Muscle layer of colon (tissue), 2 donors: ENCODE measurements at regions not wholly inside any gene's neighbourhood (a gene's known extent, or its start where the extent isn't known, plus 50 kb on each side); places are given as distances from the start of the nearest gene placed in this dataset.

Experiments used
- H3K27ac ChIP-seq: one replicate; pipeline ENCODE4 v1.7.0; 2013; ENCODE audit warnings: low read depth, mild to moderate bottlenecking, low read length, moderate library complexity
- H3K27me3 ChIP-seq, 2 donors: one replicate each; pipeline ENCODE4 v1.7.0; 2013; ENCODE audit warnings: low read length in 2 of 2, mild to moderate bottlenecking in 2 of 2; ENCODE audit not compliant: insufficient read depth in 2 of 2, control insufficient read depth in 1 of 2
- H3K36me3 ChIP-seq: one replicate; pipeline ENCODE4 v1.7.0; 2013; ENCODE audit warnings: mild to moderate bottlenecking, low read length; ENCODE audit not compliant: insufficient read depth
- H3K4me1 ChIP-seq: one replicate; pipeline ENCODE4 v1.7.0; 2013; ENCODE audit warnings: mild to moderate bottlenecking, low read length; ENCODE audit not compliant: insufficient read depth
- H3K4me3 ChIP-seq, 2 donors: one replicate each; pipeline ENCODE4 v1.7.0; 2013; ENCODE audit warnings: low read length in 2 of 2, low read depth in 1 of 2, mild to moderate bottlenecking in 1 of 2, moderate library complexity in 1 of 2
- H3K9ac ChIP-seq: one replicate; pipeline ENCODE4 v1.7.0; 2013; ENCODE audit warnings: low read length
- H3K9me3 ChIP-seq: one replicate; pipeline ENCODE4 v1.7.0; 2013; ENCODE audit warnings: mild to moderate bottlenecking, low read length
- donor health status: abdominal sarcoma.
- donor health status: Adenocarcinoma of cecum.

- Histone ChIP-seq H3K27me3 (no peaks in the 10 kb centered on the region), H3K27ac (peak overlapping the region; percentile 88), H3K36me3 (no peaks in the 10 kb centered on the region), H3K4me3 (peak overlapping the region; percentile 41 to 63), H3K9ac (peak overlapping the region; percentile 23), H3K9me3 (no peaks in the 10 kb centered on the region), H3K4me1 (peaks cover 17% of the 10 kb centered on the region)
Measured at GRCh38 chr2:176553685-176554100, 284.5 kb downstream of the MTX2 start.

GRCh38 chr2:176554101-176555048, 285.1 kb downstream of the MTX2 start:
- Histone ChIP-seq H3K27ac (peak overlapping the region; percentile 88), H3K4me1 (peaks cover 17% of the 10 kb centered on the region), H3K36me3 (no peaks in the 10 kb centered on the region), H3K9me3 (no peaks in the 10 kb centered on the region), H3K4me3 (peak overlapping the region; percentile 41 to 63), H3K27me3 (no peaks in the 10 kb centered on the region), H3K9ac (peak overlapping the region; percentile 23)

GRCh38 chr2:176555112-176555511, 285.9 kb downstream of the MTX2 start:
- Histone ChIP-seq H3K36me3 (no peaks in the 10 kb centered on the region), H3K4me3 (no peak overlapping the region), H3K9ac (no peak overlapping the region), H3K4me1 (peaks cover 17% of the 10 kb centered on the region), H3K27ac (no peak overlapping the region), H3K9me3 (no peaks in the 10 kb centered on the region), H3K27me3 (no peaks in the 10 kb centered on the region)

DNA sequence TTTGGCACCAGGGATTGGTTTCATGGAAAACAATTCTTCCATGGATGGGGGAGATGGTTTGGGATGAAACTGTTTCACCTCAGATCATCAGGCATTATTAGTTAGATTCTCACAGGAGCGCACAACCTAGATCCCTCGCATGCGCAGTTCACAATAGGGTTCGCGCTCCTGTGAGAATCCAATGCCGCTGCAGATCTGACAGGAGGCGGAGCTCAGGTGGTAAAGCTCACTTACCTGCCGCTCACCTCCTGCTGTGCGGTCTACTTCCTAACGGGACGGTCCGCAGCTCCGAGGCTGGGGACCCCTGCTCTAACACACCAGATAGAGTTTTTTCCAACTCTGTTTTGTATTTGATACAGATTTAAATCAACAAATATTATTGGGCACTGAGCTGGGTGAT, 286.5 kb downstream of the MTX2 start:
- no peaks in the 10 kb centered on the region for H3K27me3 ChIP-seq
- H3K4me3 ChIP-seq: no peak overlapping the region
- no peaks in the 10 kb centered on the region for H3K9me3 ChIP-seq
- no peak overlapping the region for H3K9ac ChIP-seq
- no peak overlapping the region for H3K27ac ChIP-seq
- H3K4me1 ChIP-seq: peaks cover 17% of the 10 kb centered on the region
- H3K36me3 ChIP-seq: no peaks in the 10 kb centered on the region

DNA sequence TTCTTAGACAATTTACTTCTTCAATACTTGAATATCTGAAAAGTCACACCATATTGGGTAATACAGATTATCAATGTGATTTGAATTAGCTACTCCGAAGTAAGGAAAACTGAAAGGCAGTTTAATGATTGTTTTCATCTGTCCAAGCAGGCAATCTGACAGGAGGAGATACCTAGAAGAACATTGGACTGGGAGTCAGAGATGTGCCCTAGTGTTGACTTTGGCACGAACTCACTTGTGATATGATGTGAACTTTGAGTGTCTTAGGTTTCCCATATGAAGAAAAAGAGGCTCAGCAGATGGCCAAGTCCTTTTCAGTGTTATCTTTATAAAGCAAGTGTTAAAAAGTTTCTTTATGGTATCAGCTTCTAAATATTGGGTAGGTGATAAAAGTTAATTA, 287.1 kb downstream of the MTX2 start:
- no peaks in the 10 kb centered on the region for H3K27me3 ChIP-seq
- H3K4me3 ChIP-seq: no peak overlapping the region
- no peaks in the 10 kb centered on the region for H3K9me3 ChIP-seq
- no peak overlapping the region for H3K27ac ChIP-seq
- H3K4me1 ChIP-seq: peaks cover 17% of the 10 kb centered on the region
- H3K9ac ChIP-seq: no peak overlapping the region
- no peaks in the 10 kb centered on the region for H3K36me3 ChIP-seq

DNA sequence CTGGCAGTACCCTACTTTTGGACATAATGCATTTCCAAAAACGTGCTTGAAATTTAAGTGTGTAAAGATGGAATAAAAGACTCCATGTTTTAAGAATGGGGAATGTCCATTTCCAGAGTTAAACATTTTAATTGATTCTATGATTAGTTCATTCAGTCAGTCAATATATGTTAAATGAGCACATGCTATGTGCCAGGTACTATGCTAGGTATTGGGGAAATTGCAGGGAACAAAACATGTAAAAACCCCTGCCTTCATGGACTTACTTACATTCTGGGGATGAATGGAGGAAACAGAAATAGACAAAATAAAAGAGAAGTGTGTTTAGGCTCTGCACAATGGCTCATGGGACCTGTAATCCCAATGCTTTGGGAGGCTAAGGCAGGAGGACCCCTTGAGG, 288.6 kb downstream of the MTX2 start:
- no peaks in the 10 kb centered on the region for H3K27me3 ChIP-seq
- no peaks in the 10 kb centered on the region for H3K9me3 ChIP-seq
- peaks cover 8% of the 10 kb centered on the region for H3K4me1 ChIP-seq
- H3K27ac ChIP-seq: no peak overlapping the region
- H3K9ac ChIP-seq: no peak overlapping the region
- H3K4me3 ChIP-seq: no peak overlapping the region
- no peaks in the 10 kb centered on the region for H3K36me3 ChIP-seq

GRCh38 chr2:176558574-176559140, 289.4 kb downstream of the MTX2 start:
- H3K9ac ChIP-seq: no peak overlapping the region
- no peaks in the 10 kb centered on the region for H3K36me3 ChIP-seq
- H3K9me3 ChIP-seq: no peaks in the 10 kb centered on the region
- H3K4me3 ChIP-seq: no peak overlapping the region
- H3K27me3 ChIP-seq: no peaks in the 10 kb centered on the region
- H3K4me1 ChIP-seq: peaks cover under 1% of the 10 kb centered on the region
- H3K27ac ChIP-seq: no peak overlapping the region

DNA sequence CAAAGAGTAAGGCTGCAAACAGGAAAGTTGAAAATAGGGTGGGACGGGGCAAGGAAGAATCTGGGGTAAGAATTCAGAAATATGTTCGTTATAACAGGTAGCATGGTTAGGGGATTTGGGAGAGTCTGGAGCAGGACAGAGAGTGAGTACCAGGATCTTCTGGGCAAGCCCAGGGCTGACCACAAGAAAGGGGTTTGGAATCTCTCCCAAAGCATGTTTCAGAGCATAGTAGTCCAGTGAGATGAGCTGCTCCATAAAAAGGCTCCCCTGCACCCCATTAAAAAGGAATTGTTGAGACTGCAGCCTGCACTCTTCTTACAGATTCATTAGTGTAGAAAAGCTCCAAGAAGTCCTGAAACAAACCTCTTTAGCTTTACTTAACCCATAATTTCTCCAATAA, 291.1 kb downstream of the MTX2 start:
- no peaks in the 10 kb centered on the region for H3K9me3 ChIP-seq
- no peaks in the 10 kb centered on the region for H3K27me3 ChIP-seq

DNA sequence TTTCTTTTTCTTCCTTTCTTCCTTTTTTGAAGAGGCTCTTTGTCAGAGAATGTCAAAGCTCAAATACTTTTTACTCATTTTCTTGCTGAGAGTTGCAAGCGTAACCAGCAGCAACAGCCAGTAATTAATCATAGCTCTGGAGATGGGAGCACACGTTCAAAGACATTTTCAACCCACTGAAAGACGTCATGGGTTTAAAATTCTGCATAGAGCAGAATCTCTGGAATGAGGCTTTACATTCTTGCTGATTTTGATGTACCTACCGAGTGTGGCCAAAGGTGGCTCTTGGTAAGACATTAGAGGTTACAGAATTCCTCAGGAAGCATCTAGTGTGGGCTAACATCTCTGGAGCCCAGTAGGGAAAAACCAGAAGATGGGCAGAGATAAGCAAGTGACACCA, 292.5 kb downstream of the MTX2 start:
- Histone ChIP-seq H3K9ac (no peak overlapping the region), H3K4me1 (peaks cover 14% of the 10 kb centered on the region), H3K4me3 (no peak overlapping the region), H3K27ac (no peak overlapping the region), H3K36me3 (no peaks in the 10 kb centered on the region), H3K9me3 (no peaks in the 10 kb centered on the region), H3K27me3 (no peaks in the 10 kb centered on the region)

More for the DNA sequence above, 291.1 kb downstream of the MTX2 start:
- Histone ChIP-seq H3K4me1 (peaks cover under 1% of the 10 kb centered on the region), H3K27ac (no peak overlapping the region), H3K36me3 (no peaks in the 10 kb centered on the region), H3K4me3 (no peak overlapping the region), H3K9ac (no peak overlapping the region)

DNA sequence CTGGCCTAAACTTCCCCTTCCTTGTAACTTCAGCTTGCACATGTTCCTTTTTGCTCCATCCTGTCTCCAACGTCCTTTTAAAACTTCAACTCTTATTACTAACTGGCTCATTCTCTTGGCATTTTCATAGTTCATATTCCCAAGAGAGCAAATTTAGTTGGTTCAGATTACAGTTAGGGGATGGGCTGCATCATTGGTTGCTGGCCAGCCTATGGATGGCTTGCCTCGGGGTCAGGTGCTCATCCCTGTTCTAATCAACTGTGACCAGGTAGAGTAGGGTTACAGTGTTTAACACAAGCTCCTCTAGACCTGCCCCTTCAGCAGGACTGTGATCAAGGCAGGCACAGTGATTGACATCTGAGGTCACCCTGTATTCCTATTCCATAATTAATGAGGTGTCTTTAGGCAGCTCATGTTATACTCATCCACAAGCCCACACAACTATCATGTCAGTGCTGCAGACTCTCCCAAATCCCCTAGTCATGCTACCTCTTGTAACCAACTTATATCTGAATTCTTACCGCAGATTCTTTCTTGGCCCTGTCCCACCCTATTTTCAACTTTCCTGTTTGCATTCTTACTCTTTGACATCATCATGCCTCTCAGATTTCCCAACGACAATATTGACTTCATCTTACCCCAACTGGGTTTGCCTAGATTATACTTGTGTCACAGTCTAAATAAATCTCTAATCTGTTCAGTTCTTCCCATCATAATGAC, 293.3 kb downstream of the MTX2 start:
- no peaks in the 10 kb centered on the region for H3K27me3 ChIP-seq

DNA sequence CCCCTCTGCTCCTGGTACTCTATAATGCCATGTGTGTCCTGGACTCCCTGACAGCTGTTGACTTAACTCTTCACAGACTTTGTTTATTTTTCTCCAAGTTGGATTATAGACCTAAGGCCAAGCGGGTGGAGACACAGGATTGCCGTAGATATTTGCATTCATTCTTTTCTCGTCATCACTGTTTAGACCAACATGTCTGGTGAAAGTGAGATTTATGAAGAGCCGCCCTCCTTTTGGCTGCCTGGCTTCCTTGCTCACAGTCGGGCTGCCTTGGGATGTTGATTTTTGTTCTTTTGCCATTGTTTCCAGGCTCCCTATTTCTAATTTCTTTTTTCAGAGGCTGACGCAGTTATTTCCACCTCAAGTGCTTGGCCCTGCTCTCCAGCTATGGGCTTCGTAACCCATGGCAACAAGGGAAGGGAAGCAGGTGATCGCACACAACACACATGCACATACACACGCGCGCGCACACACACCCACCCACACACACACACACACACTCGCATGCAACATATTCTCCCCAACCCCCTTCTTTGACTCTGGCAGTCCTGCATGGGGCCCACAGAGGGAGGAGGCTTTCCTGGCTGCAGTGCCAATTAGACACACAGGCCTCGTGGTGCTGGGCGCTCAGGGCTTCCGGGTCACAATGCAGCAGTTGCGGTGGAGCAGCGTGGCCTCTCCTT, 296.5 kb downstream of the MTX2 start:
- Histone ChIP-seq H3K27me3 (no peaks in the 10 kb centered on the region), H3K4me3 (peak overlapping the region in 1 of 2 donors; percentile 21), H3K4me1 (peaks cover 14% of the 10 kb centered on the region), H3K9me3 (no peaks in the 10 kb centered on the region), H3K27ac (peak overlapping the region; percentile 39), H3K36me3 (no peaks in the 10 kb centered on the region), H3K9ac (no peak overlapping the region)

More for the DNA sequence above, 293.3 kb downstream of the MTX2 start:
- no peak overlapping the region for H3K27ac ChIP-seq
- no peaks in the 10 kb centered on the region for H3K9me3 ChIP-seq
- no peaks in the 10 kb centered on the region for H3K36me3 ChIP-seq
- H3K4me3 ChIP-seq: no peak overlapping the region
- no peak overlapping the region for H3K9ac ChIP-seq
- H3K4me1 ChIP-seq: peaks cover 14% of the 10 kb centered on the region
